ENCODE measurements at regions not wholly inside any gene's neighbourhood (a gene's known extent, or its start where the extent isn't known, plus 50 kb on each side); places are given as distances from the start of the nearest gene placed in this dataset.

DNA sequence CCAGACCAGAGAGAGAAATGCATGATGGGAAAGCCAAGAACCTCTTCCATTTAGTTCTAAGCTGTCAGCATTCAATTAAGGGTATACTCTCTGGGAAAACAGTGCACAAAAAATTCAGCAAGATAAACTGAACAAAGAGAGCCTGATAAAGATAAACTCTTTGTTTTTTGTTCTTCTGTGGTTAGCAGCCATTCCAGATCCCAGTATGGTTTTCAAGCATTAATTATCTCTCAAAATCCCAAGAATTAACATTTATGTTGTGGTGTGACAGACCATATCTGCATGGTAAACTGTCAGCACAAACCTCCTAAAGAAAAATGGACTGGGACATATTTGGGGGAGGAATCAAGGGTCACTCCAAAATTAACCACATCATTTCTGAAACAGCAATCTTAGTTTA is 124.0 kb upstream of the LRRN1 start:
- Histone ChIP-seq H3K4me2 (no peak overlapping the region), H3K36me3 (ENCODE audit: low read depth) (no peaks in the 10 kb centered on the region), H3K9me2 (ENCODE audit: insufficient read depth) (no peaks in the 10 kb centered on the region), H4K20me1 (ENCODE audit: insufficient read depth) (no peaks in the 10 kb centered on the region), H3K79me2 (ENCODE audit: low read depth) (no peaks in the 10 kb centered on the region), H3K4me1 (replicated peaks; ENCODE audit: insufficient read depth) (no peaks in the 10 kb centered on the region), H3K27me3 (ENCODE audit: insufficient read depth, low read depth) (no peaks in the 10 kb centered on the region), H3K4me3 (no peak overlapping the region), H3F3A (ENCODE audit: insufficient read depth, low read depth) (no peaks in the 10 kb centered on the region), H2AFZ (no peak overlapping the region), H3K9me3 (ENCODE audit: insufficient read depth, low read depth) (no peaks in the 10 kb centered on the region), H3K27ac (no peak overlapping the region)
- TF ChIP-seq, protein P1, sequence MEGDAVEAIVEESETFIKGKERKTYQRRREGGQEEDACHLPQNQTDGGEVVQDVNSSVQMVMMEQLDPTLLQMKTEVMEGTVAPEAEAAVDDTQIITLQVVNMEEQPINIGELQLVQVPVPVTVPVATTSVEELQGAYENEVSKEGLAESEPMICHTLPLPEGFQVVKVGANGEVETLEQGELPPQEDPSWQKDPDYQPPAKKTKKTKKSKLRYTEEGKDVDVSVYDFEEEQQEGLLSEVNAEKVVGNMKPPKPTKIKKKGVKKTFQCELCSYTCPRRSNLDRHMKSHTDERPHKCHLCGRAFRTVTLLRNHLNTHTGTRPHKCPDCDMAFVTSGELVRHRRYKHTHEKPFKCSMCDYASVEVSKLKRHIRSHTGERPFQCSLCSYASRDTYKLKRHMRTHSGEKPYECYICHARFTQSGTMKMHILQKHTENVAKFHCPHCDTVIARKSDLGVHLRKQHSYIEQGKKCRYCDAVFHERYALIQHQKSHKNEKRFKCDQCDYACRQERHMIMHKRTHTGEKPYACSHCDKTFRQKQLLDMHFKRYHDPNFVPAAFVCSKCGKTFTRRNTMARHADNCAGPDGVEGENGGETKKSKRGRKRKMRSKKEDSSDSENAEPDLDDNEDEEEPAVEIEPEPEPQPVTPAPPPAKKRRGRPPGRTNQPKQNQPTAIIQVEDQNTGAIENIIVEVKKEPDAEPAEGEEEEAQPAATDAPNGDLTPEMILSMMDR (conservative IDR thresholded peaks at IDR 0.05): no peak
- TF ChIP-seq EZH2 (IDR thresholded peaks at IDR 0.05; ENCODE audit: low read depth): no peak
- no TSS peak for BruUV-seq (replicated peaks)
- CTCF ChIA-PET: no interaction called here
- intact Hi-C loops (cut with micrococcal nuclease; ENCODE audit: unreplicated experiment): no loop called here
- DNase-seq: no peak
- POLR2A ChIA-PET (ENCODE audit: unreplicated experiment): no interaction called here

DNA sequence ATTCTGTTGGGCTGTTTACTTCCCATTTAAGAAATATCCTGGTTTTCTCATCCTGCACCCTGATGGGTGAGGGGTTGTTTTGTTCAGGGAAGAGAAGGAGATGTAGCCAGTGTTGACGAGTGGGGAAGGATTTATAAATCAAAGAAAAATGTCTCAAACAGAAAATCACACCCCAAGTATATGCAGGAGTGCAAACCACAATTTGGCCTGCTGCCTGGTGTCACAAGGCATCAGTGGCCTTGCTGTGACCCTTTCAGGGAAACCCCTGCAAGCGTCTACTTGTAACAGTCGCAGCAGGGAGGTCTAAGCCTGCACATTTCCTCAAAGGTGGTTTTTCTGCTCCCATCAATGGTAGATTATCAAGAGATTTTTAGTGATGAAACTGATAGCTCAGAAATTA is 132.6 kb upstream of the LRRN1 start:
- ChIA-PET CTCF (no interaction called here), POLR2A (ENCODE audit: unreplicated experiment) (no interaction called here)
- no peaks in the 10 kb centered on the region for H3K4me1 ChIP-seq (replicated peaks; ENCODE audit: insufficient read depth)
- H3K27ac ChIP-seq: no peak overlapping the region
- H3K9me2 ChIP-seq (ENCODE audit: insufficient read depth): no peaks in the 10 kb centered on the region
- no peaks in the 10 kb centered on the region for H4K20me1 ChIP-seq (ENCODE audit: insufficient read depth)
- no peak for DNase-seq
- H3K79me2 ChIP-seq (ENCODE audit: low read depth): no peaks in the 10 kb centered on the region
- H3K4me2 ChIP-seq: no peak overlapping the region
- no peak overlapping the region for H3K4me3 ChIP-seq
- TF ChIP-seq EZH2 (IDR thresholded peaks at IDR 0.05; ENCODE audit: low read depth): no peak
- TF ChIP-seq, protein P1 (conservative IDR thresholded peaks at IDR 0.05): no peak
- no peaks in the 10 kb centered on the region for H3F3A ChIP-seq (ENCODE audit: insufficient read depth, low read depth)
- no TSS peak for BruUV-seq (replicated peaks)
- no peaks in the 10 kb centered on the region for H3K27me3 ChIP-seq (ENCODE audit: insufficient read depth, low read depth)
- no peak overlapping the region for H2AFZ ChIP-seq
- intact Hi-C loops (cut with micrococcal nuclease; ENCODE audit: unreplicated experiment): no loop called here
- H3K36me3 ChIP-seq (ENCODE audit: low read depth): no peaks in the 10 kb centered on the region
- no peaks in the 10 kb centered on the region for H3K9me3 ChIP-seq (ENCODE audit: insufficient read depth, low read depth)

DNA sequence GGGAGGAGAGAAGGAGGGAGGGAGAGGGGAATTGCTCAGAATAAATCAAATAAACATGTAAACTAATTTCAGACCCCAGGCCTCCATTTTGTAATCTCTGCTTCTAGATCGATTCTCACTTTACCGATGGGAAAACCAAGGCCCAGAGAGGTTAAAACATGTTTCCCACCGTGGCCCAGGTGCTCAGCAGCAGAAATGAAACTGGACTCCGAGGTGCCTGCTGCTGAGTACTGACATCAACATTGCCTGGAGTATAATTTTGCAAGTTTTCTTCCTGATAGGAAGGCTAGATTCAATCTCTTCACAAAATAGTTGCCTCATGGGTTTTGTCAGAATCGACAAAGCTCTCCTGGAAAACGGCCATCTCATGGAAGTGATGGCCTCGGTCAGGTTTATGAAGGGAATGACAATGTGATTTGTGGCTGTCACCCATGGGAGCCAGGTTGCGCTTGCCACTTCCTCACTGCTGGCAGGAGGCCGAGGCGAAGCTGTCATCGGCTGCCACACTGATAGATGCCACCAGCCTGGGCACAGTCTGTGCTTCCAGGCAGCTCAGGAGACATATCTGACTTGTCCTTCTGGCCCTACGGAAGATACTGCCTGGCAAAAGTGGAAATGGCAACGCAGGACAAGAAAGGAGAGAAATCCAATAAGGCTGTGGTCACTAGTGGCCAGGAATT is 133.1 kb upstream of the LRRN1 start:
- POLR2A ChIA-PET (ENCODE audit: unreplicated experiment): no interaction called here
- no peak overlapping the region for H2AFZ ChIP-seq
- H3K9me2 ChIP-seq (ENCODE audit: insufficient read depth): no peaks in the 10 kb centered on the region
- H3K4me1 ChIP-seq (replicated peaks; ENCODE audit: insufficient read depth): no peaks in the 10 kb centered on the region
- H3K36me3 ChIP-seq (ENCODE audit: low read depth): no peaks in the 10 kb centered on the region
- TF ChIP-seq EZH2 (IDR thresholded peaks at IDR 0.05; ENCODE audit: low read depth): no peak
- TF ChIP-seq, protein P1 (conservative IDR thresholded peaks at IDR 0.05): no peak
- intact Hi-C loops (cut with micrococcal nuclease; ENCODE audit: unreplicated experiment): no loop called here
- CTCF ChIA-PET: no interaction called here
- H3K4me3 ChIP-seq: no peak overlapping the region
- no peaks in the 10 kb centered on the region for H3K9me3 ChIP-seq (ENCODE audit: insufficient read depth, low read depth)
- H3K79me2 ChIP-seq (ENCODE audit: low read depth): no peaks in the 10 kb centered on the region
- H3K27ac ChIP-seq: no peak overlapping the region
- H3K27me3 ChIP-seq (ENCODE audit: insufficient read depth, low read depth): no peaks in the 10 kb centered on the region
- no peaks in the 10 kb centered on the region for H3F3A ChIP-seq (ENCODE audit: insufficient read depth, low read depth)
- H3K4me2 ChIP-seq: no peak overlapping the region
- BruUV-seq (replicated peaks): no TSS peak
- no peak for DNase-seq
- no peaks in the 10 kb centered on the region for H4K20me1 ChIP-seq (ENCODE audit: insufficient read depth)

All from PC-9 (cell line).